GM21786 (cell line): ENCODE measurements at regions not wholly inside any gene's neighbourhood (a gene's known extent, or its start where the extent isn't known, plus 50 kb on each side); places are given as distances from the start of the nearest gene placed in this dataset.
"Not testable (repeated sequence)": the region's sequence is repeated elsewhere in the genome, so short reads cannot be mapped to it uniquely, and the experiment has no call there.

ENCODE experiments used
- ATAC-seq: cut with Tn5 transposase; IDR thresholded peaks from one replicate; pipeline ENCODE4 v1.9.1; 2021; ENCODE audit not compliant: unreplicated experiment

- ATAC-seq = no peak
Measured at GRCh38 chrX:94814216-94814615, 1140.2 kb downstream of the FAM133A start.

- ATAC-seq = peak; percentile 84
Measured at GRCh38 chrX:94830717-94831116, 1156.7 kb downstream of the FAM133A start.

- ATAC-seq = no peak
Measured at GRCh38 chrX:94831364-94831763, 1157.4 kb downstream of the FAM133A start.

GRCh38 chrX:94834226-94834625 lies 1160.2 kb downstream of the FAM133A start:
- ATAC-seq = no peak

GRCh38 chrX:94850811-94851210 lies 1176.8 kb downstream of the FAM133A start:
- ATAC-seq = no peak

- ATAC-seq = no peak
Measured at GRCh38 chrX:94854251-94854650, 1180.2 kb downstream of the FAM133A start.

- not testable (repeated sequence) for ATAC-seq
Measured at GRCh38 chrX:94862470-94862869, 1188.5 kb downstream of the FAM133A start.

GRCh38 chrX:94871640-94872039 lies 1197.6 kb downstream of the FAM133A start:
- ATAC-seq = no peak

GRCh38 chrX:94901849-94902248 lies 1227.8 kb downstream of the FAM133A start:
- no peak for ATAC-seq

GRCh38 chrX:94908171-94908570 lies 1234.2 kb downstream of the FAM133A start:
- no peak for ATAC-seq

GRCh38 chrX:94908648-94909047 lies 1234.6 kb downstream of the FAM133A start:
- no peak for ATAC-seq

- no peak for ATAC-seq
Measured at GRCh38 chrX:94914235-94914634, 1240.2 kb downstream of the FAM133A start.

- peak; percentile 95 for ATAC-seq
Measured at GRCh38 chrX:94932278-94932965, 1258.4 kb downstream of the FAM133A start.

GRCh38 chrX:94936722-94937121 lies 1262.7 kb downstream of the FAM133A start:
- no peak for ATAC-seq

GRCh38 chrX:94937491-94937890 lies 1263.5 kb downstream of the FAM133A start:
- no peak for ATAC-seq

- ATAC-seq = no peak
Measured at GRCh38 chrX:94942603-94943002, 1268.6 kb downstream of the FAM133A start.

- ATAC-seq = not testable (repeated sequence)
Measured at GRCh38 chrX:94946137-94946536, 1272.1 kb downstream of the FAM133A start.

GRCh38 chrX:94961730-94962129 lies 1287.7 kb downstream of the FAM133A start:
- no peak for ATAC-seq

GRCh38 chrX:94977562-94977961 lies 1303.6 kb downstream of the FAM133A start:
- ATAC-seq = peak; percentile 45

- peak; percentile 26 for ATAC-seq
Measured at GRCh38 chrX:94977986-94978385, 1304.0 kb downstream of the FAM133A start.
